GM18870 (cell line): ENCODE measurements at regions not wholly inside any gene's neighbourhood (a gene's known extent, or its start where the extent isn't known, plus 50 kb on each side); places are given as distances from the start of the nearest gene placed in this dataset.

Experiments
- ATAC-seq: cut with Tn5 transposase; IDR thresholded peaks from one replicate; pipeline ENCODE4 v1.9.1; 2021; ENCODE audit warnings: moderate library complexity; ENCODE audit not compliant: unreplicated experiment

GRCh38 chr7:42858570-42858969 lies 53.3 kb downstream of the C7orf25 start:
- no peak for ATAC-seq

DNA sequence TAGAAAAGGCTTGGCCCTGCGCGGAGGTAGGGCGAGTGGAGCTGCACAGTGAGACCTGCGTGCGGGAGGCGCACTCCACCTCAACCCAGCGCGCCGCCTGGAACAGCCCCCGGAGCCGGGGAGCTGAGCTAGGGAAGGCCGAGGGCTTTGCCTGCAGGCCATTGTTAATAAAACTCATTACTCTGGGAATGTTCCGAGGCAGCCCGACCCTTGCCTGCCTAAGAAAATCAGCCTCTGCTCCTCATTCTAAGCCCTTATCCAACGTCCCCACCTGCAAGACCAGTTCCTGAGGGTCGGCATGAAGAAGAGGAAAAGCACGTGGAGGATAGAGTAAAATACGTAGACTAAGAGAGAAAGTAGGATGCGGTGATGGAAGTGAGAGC lies 55.3 kb downstream of the C7orf25 start:
- no peak for ATAC-seq

- no peak for ATAC-seq
Observed at GRCh38 chr7:42854571-42855118, 57.2 kb downstream of the C7orf25 start.

DNA sequence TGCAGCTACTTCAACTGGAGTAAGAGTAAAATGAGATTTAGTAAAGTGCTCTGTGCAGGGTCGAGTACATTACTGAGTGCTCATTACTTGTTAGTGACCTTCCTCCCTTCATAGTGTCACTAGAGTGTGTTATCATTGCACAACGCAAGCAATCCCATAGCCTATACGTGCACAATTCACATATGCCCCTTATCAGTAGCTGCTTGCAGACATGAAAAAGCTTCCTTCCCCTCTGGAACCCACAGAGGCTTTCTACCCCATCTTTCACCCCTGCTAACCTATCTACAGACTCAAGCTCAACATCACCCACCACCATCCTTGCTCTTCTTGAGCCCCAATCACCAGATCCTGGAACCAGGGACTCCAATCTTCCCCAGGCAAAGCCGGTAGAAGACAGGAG lies 59.3 kb downstream of the C7orf25 start:
- ATAC-seq, result no peak

- ATAC-seq, result peak; percentile 45
Observed at GRCh38 chr7:42843205-42843800, 68.6 kb downstream of the C7orf25 start.

- no peak for ATAC-seq
Observed at GRCh38 chr7:42834676-42835075, 77.2 kb downstream of the C7orf25 start.

GRCh38 chr7:42833411-42833810 lies 78.5 kb downstream of the C7orf25 start:
- ATAC-seq, result no peak

GRCh38 chr7:42832667-42833066 lies 79.2 kb downstream of the C7orf25 start:
- ATAC-seq, result no peak

DNA sequence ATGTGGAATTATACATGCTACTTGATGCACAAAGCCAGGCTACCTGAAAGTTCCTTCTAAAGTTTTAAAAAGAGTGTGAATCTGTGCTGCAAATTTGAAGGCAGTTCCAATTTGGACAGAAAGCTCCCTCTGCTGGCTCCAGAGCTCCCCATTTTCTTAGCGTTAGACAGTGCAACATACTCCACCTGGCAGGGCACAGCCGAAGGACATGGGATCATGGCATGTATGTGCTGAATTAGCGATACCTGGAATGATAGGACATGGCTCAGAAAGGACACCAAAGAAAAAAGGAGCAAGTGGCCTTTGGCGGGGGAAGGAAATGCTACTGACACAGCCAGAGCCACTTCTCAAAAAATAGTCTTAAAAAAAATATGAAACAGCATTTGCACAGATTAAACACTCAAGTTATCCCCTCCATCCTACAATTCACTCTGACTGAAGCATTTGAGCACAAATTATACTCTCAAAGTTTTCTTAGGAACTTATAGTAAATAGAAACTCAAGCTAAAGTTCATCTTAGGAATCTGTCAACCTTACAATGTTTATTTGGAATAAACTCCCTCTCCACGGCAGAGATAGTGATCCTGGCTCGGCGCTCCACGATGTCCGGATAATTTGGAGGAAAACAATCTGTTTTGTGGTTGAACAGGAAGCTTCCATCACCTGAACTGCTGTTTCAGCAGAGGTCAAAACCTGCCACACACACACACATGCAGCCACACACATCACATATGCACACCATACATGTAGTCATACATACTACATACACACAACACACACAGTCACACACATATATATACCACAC lies 80.0 kb downstream of the C7orf25 start:
- ATAC-seq, result no peak

- ATAC-seq, result no peak
Observed at GRCh38 chr7:42831006-42831717, 80.7 kb downstream of the C7orf25 start.

DNA sequence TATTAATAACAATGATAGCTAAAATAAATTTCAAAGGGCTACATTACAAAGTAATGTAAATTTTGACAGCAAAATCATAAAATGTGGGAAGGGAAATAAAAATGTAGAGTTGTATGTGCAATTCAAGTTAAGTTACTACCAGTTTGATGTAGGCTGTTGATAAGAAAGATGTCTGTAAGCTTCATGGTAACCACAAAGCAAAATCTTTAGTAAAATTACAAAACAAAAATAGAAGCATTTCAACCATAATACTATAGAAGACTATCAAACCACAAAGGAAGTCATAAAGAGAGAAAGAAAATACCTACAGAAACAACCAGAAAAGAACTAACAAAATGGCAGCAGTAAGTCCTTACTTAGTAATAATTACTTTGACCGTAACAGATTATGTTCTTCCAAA lies 99.1 kb downstream of the C7orf25 start:
- no peak for ATAC-seq

DNA sequence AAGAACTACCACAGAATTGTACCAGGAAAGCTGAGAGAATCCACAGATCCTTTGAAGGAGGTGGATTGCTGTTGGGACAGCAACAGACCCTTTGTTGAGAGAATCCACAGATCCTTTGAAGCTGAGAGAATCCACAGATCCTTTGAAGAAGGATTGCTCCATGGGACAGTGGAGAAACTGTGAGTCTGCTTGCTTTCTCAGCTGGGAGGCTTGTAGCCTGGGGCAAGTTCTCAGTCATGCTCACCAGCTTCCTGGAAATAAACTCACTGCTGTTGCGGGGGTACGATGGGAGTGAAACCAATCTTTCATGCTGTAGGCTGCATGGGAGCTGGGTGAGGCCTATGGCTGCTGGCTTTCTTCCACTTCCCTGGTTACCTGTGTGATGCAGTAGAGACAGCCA lies 106.3 kb downstream of the C7orf25 start:
- ATAC-seq, result no peak

GRCh38 chr7:42794673-42795072 lies 117.2 kb downstream of the C7orf25 start:
- ATAC-seq, result no peak

DNA sequence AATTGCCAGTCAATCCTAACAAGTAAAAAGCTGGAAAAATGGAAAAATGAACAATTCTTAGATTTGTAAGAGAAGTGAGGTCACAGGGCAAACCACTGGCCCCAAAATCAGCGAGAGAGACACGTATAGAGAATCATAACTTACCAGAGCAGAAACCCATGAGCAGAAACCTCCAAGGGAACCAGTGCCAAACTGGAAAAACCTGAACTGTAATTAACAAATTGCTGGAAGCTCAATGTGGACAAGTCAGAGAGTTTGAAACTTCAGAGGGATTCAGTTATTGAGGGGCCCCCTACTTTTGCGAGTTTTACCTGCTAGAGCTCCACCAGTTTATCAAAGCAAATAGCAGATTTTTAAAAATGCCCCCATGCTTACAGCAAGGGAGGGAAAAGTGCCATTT lies 119.0 kb downstream of the C7orf25 start:
- no peak for ATAC-seq

GRCh38 chr7:42790196-42790595 lies 121.7 kb downstream of the C7orf25 start:
- no peak for ATAC-seq

- ATAC-seq, result no peak
Observed at GRCh38 chr7:42774436-42774835, 137.4 kb downstream of the C7orf25 start.

DNA sequence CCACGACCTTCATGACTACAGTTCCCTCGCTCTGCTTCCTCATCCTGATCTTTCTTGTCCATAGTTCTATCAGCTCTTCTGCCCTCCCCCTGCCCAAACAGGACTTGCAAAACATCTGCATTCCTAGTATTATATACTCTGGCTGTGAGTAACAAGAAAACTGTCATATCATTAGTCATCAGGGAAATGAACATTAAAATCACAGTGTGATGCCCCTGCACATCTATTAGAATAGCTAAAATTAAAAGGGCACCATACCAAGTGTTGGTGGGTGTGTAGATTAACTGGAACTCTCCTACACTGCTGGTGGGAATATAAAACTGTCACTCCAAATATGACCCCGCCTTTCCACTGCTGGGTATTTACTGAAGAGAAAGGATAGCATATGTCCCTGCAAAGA lies 141.8 kb downstream of the C7orf25 start:
- no peak for ATAC-seq

DNA sequence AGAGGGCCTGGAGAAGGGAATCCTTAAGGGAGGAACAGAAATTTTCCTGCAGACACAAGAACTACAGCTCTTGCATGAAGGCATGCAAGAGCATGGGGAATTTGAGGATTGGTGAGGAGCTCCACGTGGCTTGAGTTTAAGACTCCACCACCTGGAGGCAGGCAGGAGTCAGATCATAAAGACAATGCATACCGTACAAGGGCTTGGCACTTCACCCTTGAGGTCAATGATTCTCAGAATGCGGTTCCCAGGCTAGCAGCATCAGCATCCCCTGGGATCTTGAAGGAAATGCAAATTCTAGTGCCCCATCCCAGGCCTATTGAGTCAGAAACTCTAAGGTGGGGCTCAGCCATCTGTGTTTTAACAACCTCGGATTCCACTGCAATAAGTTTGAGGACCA lies 143.8 kb downstream of the C7orf25 start:
- ATAC-seq, result no peak

GRCh38 chr7:42766782-42767423 lies 145.0 kb downstream of the C7orf25 start:
- no peak for ATAC-seq

DNA sequence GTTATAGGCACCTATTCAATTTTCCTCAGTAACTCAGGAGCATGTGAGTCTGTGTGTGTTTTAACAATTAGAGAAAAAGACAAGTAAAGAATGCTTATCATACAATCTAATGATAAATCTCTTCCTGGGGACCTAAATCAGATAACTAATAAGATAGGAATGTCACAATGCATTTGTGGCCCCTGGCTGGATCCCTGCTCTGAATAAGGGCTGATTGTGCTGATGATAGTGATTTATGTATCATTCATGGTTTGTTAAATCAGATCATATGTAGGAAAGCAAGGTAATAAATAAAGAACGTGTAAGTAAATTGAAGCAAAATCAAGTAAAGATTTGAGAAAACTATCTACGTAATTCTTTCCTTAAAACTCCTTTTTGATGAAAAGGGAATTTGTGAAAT lies 145.9 kb downstream of the C7orf25 start:
- no peak for ATAC-seq

GRCh38 chr7:42763137-42763551 lies 148.7 kb downstream of the C7orf25 start:
- ATAC-seq, result no peak
